Chondrocyte (in vitro differentiated cells): ENCODE measurements at regions not wholly inside any gene's neighbourhood (a gene's known extent, or its start where the extent isn't known, plus 50 kb on each side); places are given as distances from the start of the nearest gene placed in this dataset.

Experiments
- DNase-seq: peaks from one replicate; pipeline ENCODE4 v3.0.0; 2021; ENCODE audit warnings: mixed read lengths, low spot score
- H3K27ac Mint-ChIP-seq: one replicate; pipeline ENCODE4 v1.8.0; 2021; ENCODE audit warnings: mild to moderate bottlenecking, moderate library complexity, mixed read lengths; ENCODE audit not compliant: unreplicated experiment
- H3K27me3 Mint-ChIP-seq: 2 replicates; pipeline ENCODE4 v1.8.0; 2021; ENCODE audit warnings: low read depth, mixed read lengths
- H3K36me3 Mint-ChIP-seq: 2 replicates; pipeline ENCODE4 v1.8.0; 2021; ENCODE audit warnings: low read depth, mixed read lengths
- H3K4me1 Mint-ChIP-seq: 2 replicates; pipeline ENCODE4 v1.8.0; 2021; ENCODE audit warnings: low read depth, mild to moderate bottlenecking, mixed read lengths
- H3K4me3 Mint-ChIP-seq: one replicate; pipeline ENCODE4 v1.8.0; 2021; ENCODE audit warnings: mild to moderate bottlenecking, moderate library complexity, mixed read lengths; ENCODE audit not compliant: unreplicated experiment
- H3K9me3 Mint-ChIP-seq: 2 replicates; pipeline ENCODE4 v1.8.0; 2021; ENCODE audit warnings: low read depth, mixed read lengths
- TF ChIP-seq, protein P1 (sequence below): fragments of 200-600 bp; sonication (generic); IDR thresholded peaks from 2 replicates; pipeline ENCODE4 v1.5.0; 2021; ENCODE audit warnings: antibody characterized with exemption, mild to moderate bottlenecking, moderate library complexity

DNA sequence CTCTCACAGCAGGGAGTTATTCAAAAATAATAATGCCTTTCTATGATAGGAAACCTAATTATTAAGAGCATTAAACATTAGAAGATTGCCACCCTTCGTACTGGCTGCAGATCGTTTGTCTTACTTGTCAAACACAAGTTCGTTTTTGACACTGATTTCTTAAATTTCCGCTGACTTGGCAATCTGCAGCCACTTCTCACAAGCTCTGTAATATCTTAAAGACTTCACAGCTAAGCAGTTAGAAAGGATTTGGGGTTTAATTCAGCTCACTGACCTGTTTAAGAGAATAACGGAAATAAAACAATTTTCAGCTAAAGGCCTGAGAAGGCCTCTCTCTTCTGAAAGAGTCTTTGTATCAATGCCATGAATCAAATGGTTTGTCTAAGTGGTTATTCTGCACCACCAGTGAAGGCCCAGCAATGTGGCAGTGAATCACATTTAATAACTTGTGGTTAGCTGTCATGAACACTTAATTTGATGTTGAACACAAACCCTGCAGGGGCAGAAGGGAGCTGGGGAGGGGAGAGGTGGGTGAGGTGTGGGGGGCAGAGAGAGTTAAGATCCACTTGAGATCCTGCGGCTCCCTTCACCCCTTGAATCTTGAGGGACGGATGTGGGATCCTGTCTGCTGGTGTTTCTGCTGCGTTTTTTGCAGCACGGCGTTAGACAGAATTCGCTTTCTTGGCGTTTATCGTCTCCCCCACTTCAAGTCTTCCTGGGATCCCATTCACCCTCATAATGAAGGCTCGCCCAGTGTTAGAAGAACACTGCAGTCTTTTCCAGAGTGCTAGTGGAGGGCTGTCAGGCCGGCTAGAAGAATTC lies 145.4 kb upstream of the SATB2 start:
- no peak for DNase-seq
- H3K4me1 Mint-ChIP-seq = peaks cover 8% of the 10 kb centered on the region
- no peaks in the 10 kb centered on the region for H3K9me3 Mint-ChIP-seq
- no peaks in the 10 kb centered on the region for H3K36me3 Mint-ChIP-seq
- TF ChIP-seq, protein P1, sequence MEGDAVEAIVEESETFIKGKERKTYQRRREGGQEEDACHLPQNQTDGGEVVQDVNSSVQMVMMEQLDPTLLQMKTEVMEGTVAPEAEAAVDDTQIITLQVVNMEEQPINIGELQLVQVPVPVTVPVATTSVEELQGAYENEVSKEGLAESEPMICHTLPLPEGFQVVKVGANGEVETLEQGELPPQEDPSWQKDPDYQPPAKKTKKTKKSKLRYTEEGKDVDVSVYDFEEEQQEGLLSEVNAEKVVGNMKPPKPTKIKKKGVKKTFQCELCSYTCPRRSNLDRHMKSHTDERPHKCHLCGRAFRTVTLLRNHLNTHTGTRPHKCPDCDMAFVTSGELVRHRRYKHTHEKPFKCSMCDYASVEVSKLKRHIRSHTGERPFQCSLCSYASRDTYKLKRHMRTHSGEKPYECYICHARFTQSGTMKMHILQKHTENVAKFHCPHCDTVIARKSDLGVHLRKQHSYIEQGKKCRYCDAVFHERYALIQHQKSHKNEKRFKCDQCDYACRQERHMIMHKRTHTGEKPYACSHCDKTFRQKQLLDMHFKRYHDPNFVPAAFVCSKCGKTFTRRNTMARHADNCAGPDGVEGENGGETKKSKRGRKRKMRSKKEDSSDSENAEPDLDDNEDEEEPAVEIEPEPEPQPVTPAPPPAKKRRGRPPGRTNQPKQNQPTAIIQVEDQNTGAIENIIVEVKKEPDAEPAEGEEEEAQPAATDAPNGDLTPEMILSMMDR = no peak
- H3K27me3 Mint-ChIP-seq = peaks cover 5% of the 10 kb centered on the region
- no peak overlapping the region for H3K4me3 Mint-ChIP-seq
- no peak overlapping the region for H3K27ac Mint-ChIP-seq

- DNase-seq = no peak
- TF ChIP-seq, protein P1 = peak; percentile 45
- no peaks in the 10 kb centered on the region for H3K36me3 Mint-ChIP-seq
- H3K9me3 Mint-ChIP-seq = no peaks in the 10 kb centered on the region
- H3K27me3 Mint-ChIP-seq = peaks cover 8% of the 10 kb centered on the region
- H3K27ac Mint-ChIP-seq = no peak overlapping the region
- H3K4me1 Mint-ChIP-seq = peaks cover 8% of the 10 kb centered on the region
- no peak overlapping the region for H3K4me3 Mint-ChIP-seq
Measured at GRCh38 chr2:199602271-199602895, 144.6 kb upstream of the SATB2 start.

DNA sequence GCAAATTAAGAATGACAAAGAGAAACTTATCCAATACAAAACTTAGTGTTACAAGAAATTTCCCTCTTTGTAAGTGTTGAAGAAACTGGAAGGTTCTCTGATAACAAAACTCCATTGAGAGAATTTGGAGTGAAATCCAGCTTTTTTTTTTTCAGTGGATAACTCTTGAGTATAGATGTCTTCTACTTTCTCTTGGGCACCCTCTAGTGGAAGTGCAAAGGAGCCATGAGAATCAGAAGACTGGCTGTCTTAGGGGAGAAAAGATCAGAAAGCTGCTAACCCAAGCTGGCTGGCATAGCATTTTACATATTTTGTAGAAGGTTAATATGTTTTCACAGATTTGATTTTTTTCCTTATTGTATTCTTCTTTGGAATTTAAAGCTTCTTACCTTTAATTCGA lies 138.8 kb upstream of the SATB2 start:
- H3K36me3 Mint-ChIP-seq = no peaks in the 10 kb centered on the region
- H3K9me3 Mint-ChIP-seq = no peaks in the 10 kb centered on the region
- TF ChIP-seq, protein P1 = peak; percentile 63
- DNase-seq = no peak
- no peak overlapping the region for H3K4me3 Mint-ChIP-seq
- H3K27me3 Mint-ChIP-seq = peaks cover 9% of the 10 kb centered on the region
- no peaks in the 10 kb centered on the region for H3K4me1 Mint-ChIP-seq
- no peak overlapping the region for H3K27ac Mint-ChIP-seq

GRCh38 chr2:199594443-199594842 lies 136.7 kb upstream of the SATB2 start:
- TF ChIP-seq, protein P1 = no peak
- peaks cover 19% of the 10 kb centered on the region for H3K27me3 Mint-ChIP-seq
- no peak overlapping the region for H3K27ac Mint-ChIP-seq
- no peak for DNase-seq
- H3K36me3 Mint-ChIP-seq = no peaks in the 10 kb centered on the region
- no peak overlapping the region for H3K4me3 Mint-ChIP-seq
- no peaks in the 10 kb centered on the region for H3K4me1 Mint-ChIP-seq
- no peaks in the 10 kb centered on the region for H3K9me3 Mint-ChIP-seq

DNA sequence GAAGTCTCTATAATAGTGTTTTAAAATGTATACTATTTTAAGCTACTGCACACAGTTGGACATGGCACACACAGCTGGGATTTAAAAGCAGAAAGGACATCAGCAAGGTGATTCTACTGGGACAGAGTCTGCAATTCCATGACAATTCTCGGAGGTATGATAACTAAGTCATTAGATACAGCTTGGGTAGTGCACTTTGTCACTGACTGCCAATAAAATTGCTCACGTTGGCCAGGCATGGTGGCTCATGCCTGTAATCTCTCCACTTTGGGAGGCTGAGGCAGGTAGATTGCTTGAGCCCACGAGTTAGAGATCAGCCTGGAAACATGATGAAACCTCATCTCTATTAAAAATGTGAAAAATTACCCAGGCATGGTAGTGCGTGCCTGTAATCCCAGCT lies 134.1 kb upstream of the SATB2 start:
- DNase-seq = no peak
- Mint-ChIP-seq H3K27ac (no peak overlapping the region), H3K36me3 (no peaks in the 10 kb centered on the region), H3K4me1 (no peaks in the 10 kb centered on the region), H3K9me3 (no peaks in the 10 kb centered on the region), H3K27me3 (peaks cover 26% of the 10 kb centered on the region), H3K4me3 (no peak overlapping the region)
- TF ChIP-seq, protein P1 = no peak
